ENCODE measurements at regions not wholly inside any gene's neighbourhood (a gene's known extent, or its start where the extent isn't known, plus 50 kb on each side); places are given as distances from the start of the nearest gene placed in this dataset.

- TF ChIP-seq POLR2AphosphoS5 (IDR thresholded peaks at IDR 0.05; ENCODE audit: borderline replicate concordance, low read depth, low read length) (no peak), EZH2 (IDR thresholded peaks at IDR 0.05) (no peak), FOXP2 (optimal IDR thresholded peaks at IDR 0.05; ENCODE audit: control extremely low read depth, extremely low read length, insufficient read depth) (no peak)
Measured at GRCh38 chr6:22078288-22078687, 218.5 kb downstream of the PRL start.
